ENCODE measurements at regions not wholly inside any gene's neighbourhood (a gene's known extent, or its start where the extent isn't known, plus 50 kb on each side); places are given as distances from the start of the nearest gene placed in this dataset.

GRCh38 chr14:59022144-59022543, 166.3 kb upstream of the DAAM1 start:
- TF ChIP-seq CTCF (IDR thresholded peaks at IDR 0.05; ENCODE audit: extremely low read depth in 1 of 2, insufficient read depth in 1 of 2, low read depth in 1 of 2, low read length in 2 of 2) (peak in 1 of 2 donors; percentile 23), POLR2AphosphoS5 (IDR thresholded peaks at IDR 0.05; ENCODE audit: insufficient read depth, low read depth, low read length) (no peak), EZH2 (IDR thresholded peaks at IDR 0.05; ENCODE audit: borderline replicate concordance, low read depth, low read length, severe bottlenecking) (no peak), MAX (IDR thresholded peaks at IDR 0.05; ENCODE audit: insufficient read depth, insufficient read length) (no peak), POLR2A (IDR thresholded peaks at IDR 0.05; ENCODE audit: low read depth, low read length) (no peak), MYC (IDR thresholded peaks at IDR 0.05; ENCODE audit: low read depth, low read length) (no peak), GATA2 (IDR thresholded peaks at IDR 0.05; ENCODE audit: insufficient read depth, insufficient read length, low read depth, low read length) (no peak)
